ENCODE measurements at regions not wholly inside any gene's neighbourhood (a gene's known extent, or its start where the extent isn't known, plus 50 kb on each side); places are given as distances from the start of the nearest gene placed in this dataset.

- TF ChIP-seq, protein P1, sequence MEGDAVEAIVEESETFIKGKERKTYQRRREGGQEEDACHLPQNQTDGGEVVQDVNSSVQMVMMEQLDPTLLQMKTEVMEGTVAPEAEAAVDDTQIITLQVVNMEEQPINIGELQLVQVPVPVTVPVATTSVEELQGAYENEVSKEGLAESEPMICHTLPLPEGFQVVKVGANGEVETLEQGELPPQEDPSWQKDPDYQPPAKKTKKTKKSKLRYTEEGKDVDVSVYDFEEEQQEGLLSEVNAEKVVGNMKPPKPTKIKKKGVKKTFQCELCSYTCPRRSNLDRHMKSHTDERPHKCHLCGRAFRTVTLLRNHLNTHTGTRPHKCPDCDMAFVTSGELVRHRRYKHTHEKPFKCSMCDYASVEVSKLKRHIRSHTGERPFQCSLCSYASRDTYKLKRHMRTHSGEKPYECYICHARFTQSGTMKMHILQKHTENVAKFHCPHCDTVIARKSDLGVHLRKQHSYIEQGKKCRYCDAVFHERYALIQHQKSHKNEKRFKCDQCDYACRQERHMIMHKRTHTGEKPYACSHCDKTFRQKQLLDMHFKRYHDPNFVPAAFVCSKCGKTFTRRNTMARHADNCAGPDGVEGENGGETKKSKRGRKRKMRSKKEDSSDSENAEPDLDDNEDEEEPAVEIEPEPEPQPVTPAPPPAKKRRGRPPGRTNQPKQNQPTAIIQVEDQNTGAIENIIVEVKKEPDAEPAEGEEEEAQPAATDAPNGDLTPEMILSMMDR (IDR thresholded peaks at IDR 0.05): no peak
- TF ChIP-seq POLR2A (IDR thresholded peaks at IDR 0.05) (no peak), EP300 (IDR thresholded peaks at IDR 0.05) (no peak), POLR2AphosphoS5 (IDR thresholded peaks at IDR 0.05) (no peak)
Measured at GRCh38 chrX:107565931-107566603, 62.2 kb upstream of the PRPS1 start.
